Activated naive CD8-positive, alpha-beta T cell treated with anti-CD3 and anti-CD28 coated beads, Interleukin-2, amount 10 ng/mL, durations not matched to agents 7 days and 5 days (primary cell): ENCODE measurements at regions not wholly inside any gene's neighbourhood (a gene's known extent, or its start where the extent isn't known, plus 50 kb on each side); places are given as distances from the start of the nearest gene placed in this dataset.
"Not testable (repeated sequence)": the region's sequence is repeated elsewhere in the genome, so short reads cannot be mapped to it uniquely, and the experiment has no call there.

Experiments
- ATAC-seq: fragments of 150-1000 bp; cut with Tn5 transposase; one replicate; pipeline ENCODE4 v1.10.0; 2021; ENCODE audit warnings: low read depth, moderate library complexity
- POLR2A ChIA-PET: fragments of 350-600 bp; sonication (Branson Sonifier 250); formaldehyde crosslinking; loops from one replicate; lab custom pipeline; 2021; ENCODE audit warnings: antibody characterized with exemption; lab: Charles Lee
- DNase-seq: peaks from one replicate; pipeline ENCODE4 v3.0.0; 2021
- H3K27ac Mint-ChIP-seq: one replicate; pipeline ENCODE4 v1.8.0; 2022; ENCODE audit warnings: mild to moderate bottlenecking, mixed read lengths
- H3K27me3 Mint-ChIP-seq: one replicate; pipeline ENCODE4 v1.8.0; 2022; ENCODE audit warnings: mild to moderate bottlenecking, moderate library complexity, mixed read lengths
- H3K36me3 Mint-ChIP-seq: one replicate; pipeline ENCODE4 v1.8.0; 2021; ENCODE audit warnings: mild to moderate bottlenecking, mixed read lengths
- H3K4me1 Mint-ChIP-seq: one replicate; pipeline ENCODE4 v1.8.0; 2021; ENCODE audit warnings: mixed read lengths
- H3K4me3 Mint-ChIP-seq: one replicate; pipeline ENCODE4 v1.8.0; 2022; ENCODE audit warnings: mild to moderate bottlenecking, moderate library complexity, mixed read lengths
- H3K9me3 Mint-ChIP-seq: one replicate; pipeline ENCODE4 v1.8.0; 2021; ENCODE audit warnings: mixed read lengths

- H3K27ac Mint-ChIP-seq, result no peak overlapping the region
- H3K4me3 Mint-ChIP-seq, result no peak overlapping the region
- peaks cover 2% of the 10 kb centered on the region for H3K4me1 Mint-ChIP-seq
- H3K36me3 Mint-ChIP-seq, result no peaks in the 10 kb centered on the region
- no peaks in the 10 kb centered on the region for H3K9me3 Mint-ChIP-seq
- DNase-seq (no peak), ATAC-seq (no peak)
- peaks cover 7% of the 10 kb centered on the region for H3K27me3 Mint-ChIP-seq
- POLR2A ChIA-PET, result no interaction called here
Measured at GRCh38 chr1:199512037-199512710, 515.3 kb upstream of the NR5A2 start.

DNA sequence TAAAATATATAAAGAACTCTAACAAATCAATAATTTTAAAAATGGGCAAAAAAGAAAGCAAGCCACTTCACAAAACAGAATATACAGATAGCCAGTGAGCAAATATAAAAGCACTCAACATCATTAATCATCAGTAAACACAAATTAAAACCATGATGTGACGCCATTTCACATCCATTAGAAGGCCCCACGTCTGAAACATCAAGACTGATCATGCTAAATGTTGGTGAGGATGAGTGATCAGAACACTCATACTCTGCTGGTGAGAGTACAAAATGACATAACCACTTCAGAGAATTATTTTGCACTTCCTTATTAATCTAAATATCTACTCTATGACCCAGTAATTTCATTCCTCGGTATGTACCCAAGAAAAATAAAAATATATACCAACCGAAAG is 512.2 kb upstream of the NR5A2 start:
- Mint-ChIP-seq H3K4me3 (no peak overlapping the region), H3K9me3 (no peaks in the 10 kb centered on the region), H3K36me3 (no peaks in the 10 kb centered on the region), H3K4me1 (peaks cover under 1% of the 10 kb centered on the region), H3K27ac (no peak overlapping the region), H3K27me3 (peaks cover 7% of the 10 kb centered on the region)
- DNase-seq, result no peak
- ATAC-seq, result no peak
- POLR2A ChIA-PET, result no interaction called here

DNA sequence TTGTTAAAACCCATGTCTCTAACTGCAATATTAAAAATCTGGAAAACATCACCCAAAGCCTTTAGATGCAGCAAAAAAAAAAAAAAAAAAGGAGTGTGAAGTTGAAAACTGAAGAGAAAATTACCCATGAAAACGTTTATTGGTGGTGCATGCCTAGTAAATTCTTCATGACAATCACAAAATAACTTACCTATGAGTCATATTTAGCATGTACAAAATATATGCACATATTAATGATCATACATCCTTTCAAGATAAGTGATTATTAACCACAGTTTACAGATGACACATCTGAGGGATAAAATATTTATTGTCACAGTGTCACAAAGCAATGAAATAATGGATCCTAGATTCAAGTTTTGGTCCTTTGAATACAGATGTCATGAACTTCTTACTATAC is 505.2 kb upstream of the NR5A2 start:
- ATAC-seq, result no peak
- Mint-ChIP-seq H3K36me3 (no peaks in the 10 kb centered on the region), H3K4me1 (no peaks in the 10 kb centered on the region), H3K27me3 (peaks cover 4% of the 10 kb centered on the region), H3K4me3 (no peak overlapping the region), H3K9me3 (no peaks in the 10 kb centered on the region), H3K27ac (no peak overlapping the region)
- POLR2A ChIA-PET, result no interaction called here
- DNase-seq, result no peak

DNA sequence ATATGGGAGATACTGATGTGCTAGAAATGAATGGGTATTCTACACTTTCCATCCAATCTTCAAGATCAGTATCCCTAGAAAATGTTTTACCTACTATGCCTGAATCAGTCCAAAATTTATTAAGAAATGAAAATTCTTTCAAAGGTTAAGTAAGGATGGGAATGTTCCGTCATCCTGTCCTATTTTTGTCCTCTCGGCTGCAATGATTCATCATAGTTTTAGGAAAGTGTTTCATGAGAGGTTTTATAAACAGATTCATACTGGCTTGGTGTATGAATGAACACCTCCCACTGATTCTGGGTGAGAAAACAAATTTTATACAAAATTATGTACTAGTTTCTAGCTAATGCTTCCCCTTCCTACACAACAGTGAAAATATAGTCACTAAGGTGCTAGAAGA is 504.6 kb upstream of the NR5A2 start:
- no peak overlapping the region for H3K27ac Mint-ChIP-seq
- DNase-seq (no peak), ATAC-seq (no peak)
- POLR2A ChIA-PET, result no interaction called here
- H3K27me3 Mint-ChIP-seq, result peaks cover 2% of the 10 kb centered on the region
- no peak overlapping the region for H3K4me3 Mint-ChIP-seq
- H3K9me3 Mint-ChIP-seq, result no peaks in the 10 kb centered on the region
- H3K36me3 Mint-ChIP-seq, result no peaks in the 10 kb centered on the region
- H3K4me1 Mint-ChIP-seq, result no peaks in the 10 kb centered on the region

DNA sequence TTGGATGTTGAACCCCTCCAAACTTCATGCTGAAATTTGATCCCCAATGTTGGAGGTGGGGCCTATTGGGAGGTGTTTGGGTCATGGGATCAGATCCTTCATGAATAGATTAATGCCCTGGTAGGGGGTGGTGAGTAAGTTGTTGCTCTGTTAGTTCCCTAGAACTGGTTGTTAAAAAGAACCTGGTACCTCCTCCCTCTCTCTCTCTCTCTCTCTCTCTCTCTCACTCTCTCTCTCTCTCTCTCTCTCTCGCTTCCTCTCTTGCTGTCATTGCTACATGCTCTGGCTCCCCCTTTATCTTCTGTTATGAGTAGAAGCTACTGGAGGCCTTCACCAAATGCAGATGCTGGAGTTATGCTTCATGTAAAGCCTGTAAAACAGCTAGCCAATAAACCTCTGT is 498.2 kb upstream of the NR5A2 start:
- no peak for ATAC-seq
- Mint-ChIP-seq H3K36me3 (no peaks in the 10 kb centered on the region), H3K27ac (no peak overlapping the region), H3K4me3 (no peak overlapping the region), H3K4me1 (no peaks in the 10 kb centered on the region), H3K9me3 (peaks cover 10% of the 10 kb centered on the region), H3K27me3 (no peaks in the 10 kb centered on the region)
- no peak for DNase-seq
- POLR2A ChIA-PET, result no interaction called here

DNA sequence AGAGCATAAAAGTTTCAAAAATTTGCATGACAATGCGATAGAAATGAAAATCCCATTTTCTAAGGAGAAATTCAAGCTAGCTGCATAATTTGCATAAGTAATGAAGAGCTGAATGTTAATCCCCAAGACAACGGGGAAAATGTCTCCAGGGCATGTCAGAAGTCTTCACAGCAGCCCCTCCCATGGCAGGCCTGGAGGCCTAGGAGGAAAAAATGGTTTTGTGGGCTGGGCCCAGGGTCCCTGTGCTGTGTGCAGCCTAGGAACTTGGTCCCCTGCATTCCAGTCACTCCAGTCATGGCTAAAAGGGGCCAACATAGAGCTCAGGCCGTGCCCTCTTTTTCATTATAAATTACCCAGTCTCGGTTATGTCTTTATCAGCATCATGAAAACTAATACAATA is 494.1 kb upstream of the NR5A2 start:
- H3K4me3 Mint-ChIP-seq, H3K36me3 Mint-ChIP-seq, POLR2A ChIA-PET, DNase-seq, H3K4me1 Mint-ChIP-seq, H3K27ac Mint-ChIP-seq, H3K27me3 Mint-ChIP-seq, ATAC-seq: not testable (repeated sequence)
- peaks cover 14% of the 10 kb centered on the region for H3K9me3 Mint-ChIP-seq

DNA sequence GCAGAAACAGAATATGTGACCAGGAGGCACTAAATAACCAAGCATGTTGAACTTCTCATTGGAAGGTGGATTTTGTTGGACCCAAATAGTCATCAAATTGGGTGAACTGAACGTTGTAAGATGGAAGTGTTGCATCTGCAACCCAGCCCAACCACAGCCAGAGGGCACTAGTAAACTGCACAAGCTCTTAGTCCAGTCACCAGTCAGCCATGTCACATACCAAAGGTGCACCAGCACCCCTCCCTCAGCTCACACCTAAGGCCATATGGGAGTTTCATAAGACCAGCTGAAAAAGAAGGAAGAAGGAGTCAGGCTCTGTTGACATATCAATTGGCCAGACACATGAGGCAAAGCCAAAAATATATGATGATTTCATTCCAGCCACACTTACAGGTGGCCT is 481.7 kb upstream of the NR5A2 start:
- Mint-ChIP-seq H3K4me3 (no peak overlapping the region), H3K9me3 (no peaks in the 10 kb centered on the region), H3K36me3 (no peaks in the 10 kb centered on the region), H3K4me1 (no peaks in the 10 kb centered on the region), H3K27ac (no peak overlapping the region), H3K27me3 (peaks cover 1% of the 10 kb centered on the region)
- POLR2A ChIA-PET, result no interaction called here
- no peak for DNase-seq
- no peak for ATAC-seq

GRCh38 chr1:199546323-199546722 is 481.2 kb upstream of the NR5A2 start:
- Mint-ChIP-seq H3K27me3 (no peaks in the 10 kb centered on the region), H3K4me3 (no peak overlapping the region), H3K4me1 (no peaks in the 10 kb centered on the region), H3K27ac (no peak overlapping the region), H3K36me3 (no peaks in the 10 kb centered on the region), H3K9me3 (no peaks in the 10 kb centered on the region)
- DNase-seq, result no peak
- POLR2A ChIA-PET, result no interaction called here
- ATAC-seq, result no peak

DNA sequence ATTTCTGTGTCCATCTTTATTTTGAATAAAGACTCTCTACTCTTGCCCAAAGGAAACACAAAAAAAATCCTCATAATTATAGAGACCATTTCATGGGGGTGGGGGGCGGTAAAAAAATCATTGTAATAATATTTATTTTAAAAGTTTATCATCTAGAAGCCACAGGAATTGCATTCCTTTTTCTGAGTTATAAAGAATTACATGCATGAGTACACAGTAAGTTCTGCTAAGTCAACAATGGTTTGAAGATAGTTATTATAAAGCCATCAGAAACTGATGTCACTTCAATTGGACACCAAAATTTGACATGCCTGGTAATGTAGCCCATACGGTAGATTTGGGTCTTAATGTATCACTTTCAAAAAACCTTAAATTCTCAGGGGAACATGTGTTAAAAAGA is 478.1 kb upstream of the NR5A2 start:
- DNase-seq, result no peak
- POLR2A ChIA-PET, result no interaction called here
- Mint-ChIP-seq H3K9me3 (no peaks in the 10 kb centered on the region), H3K36me3 (no peaks in the 10 kb centered on the region), H3K27me3 (peaks cover 4% of the 10 kb centered on the region), H3K27ac (no peak overlapping the region), H3K4me1 (no peaks in the 10 kb centered on the region), H3K4me3 (no peak overlapping the region)
- ATAC-seq, result no peak

DNA sequence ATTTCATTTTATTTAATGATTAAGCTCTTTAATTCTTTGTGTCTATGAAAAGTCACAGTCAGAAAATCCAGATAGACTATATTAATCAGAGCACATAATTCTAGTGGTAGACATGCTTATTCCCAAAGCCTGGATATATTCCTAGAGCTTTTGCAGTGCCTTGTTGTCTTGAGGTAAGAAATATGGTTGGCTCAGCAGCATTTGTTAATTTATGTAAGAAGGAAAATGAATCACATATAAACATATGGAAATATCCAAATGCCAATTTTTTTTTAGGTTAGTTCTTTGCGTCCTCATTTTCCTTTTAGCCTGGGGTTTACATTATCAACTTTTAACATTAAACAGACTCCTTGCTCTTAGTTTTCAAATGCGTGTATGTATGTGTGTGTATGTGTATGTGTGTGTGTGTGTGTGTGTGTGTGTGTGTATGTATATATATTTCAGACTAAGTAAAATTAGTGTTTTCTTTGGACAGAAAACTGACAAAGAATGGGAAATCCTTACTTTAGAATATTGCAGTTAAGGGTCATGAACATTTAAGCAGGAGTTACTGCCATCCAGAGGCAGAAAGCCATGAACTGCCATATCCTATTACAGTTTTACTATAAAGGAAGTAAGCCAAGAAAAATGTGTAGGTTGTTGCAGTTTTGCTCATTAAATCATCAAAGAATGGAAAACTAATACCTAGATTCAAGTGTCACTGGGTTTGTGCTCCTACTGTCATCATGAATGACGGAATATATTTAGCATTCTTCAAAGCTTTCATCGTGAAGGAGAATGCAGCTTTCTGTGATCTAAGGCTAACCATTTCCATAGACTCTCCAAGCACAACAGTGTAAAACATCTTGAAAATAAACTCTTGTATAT is 477.1 kb upstream of the NR5A2 start:
- Mint-ChIP-seq H3K27me3 (peaks cover 4% of the 10 kb centered on the region), H3K4me1 (no peaks in the 10 kb centered on the region)
- ATAC-seq, result no peak

GRCh38 chr1:199551967-199552565 is 475.4 kb upstream of the NR5A2 start:
- peaks cover 4% of the 10 kb centered on the region for H3K27me3 Mint-ChIP-seq
- H3K27ac Mint-ChIP-seq, result no peak overlapping the region

More for the DNA sequence above, 477.1 kb upstream of the NR5A2 start:
- no peak for DNase-seq
- no peak overlapping the region for H3K27ac Mint-ChIP-seq
- no peaks in the 10 kb centered on the region for H3K36me3 Mint-ChIP-seq
- H3K9me3 Mint-ChIP-seq, result no peaks in the 10 kb centered on the region
- H3K4me3 Mint-ChIP-seq, result no peak overlapping the region
- POLR2A ChIA-PET, result no interaction called here

GRCh38 chr1:199553104-199553503 is 474.4 kb upstream of the NR5A2 start:
- H3K9me3 Mint-ChIP-seq, result no peaks in the 10 kb centered on the region
- no peak overlapping the region for H3K4me3 Mint-ChIP-seq
- H3K27ac Mint-ChIP-seq, result no peak overlapping the region
- POLR2A ChIA-PET, result interaction anchor here (0.6 kb wide), 1 partner anchor 101 kb away, joined by 5 read pairs; no protein-coding TSS in a partner anchor
- H3K27me3 Mint-ChIP-seq, result peaks cover 4% of the 10 kb centered on the region
- DNase-seq (no peak), ATAC-seq (no peak)
- H3K4me1 Mint-ChIP-seq, result no peaks in the 10 kb centered on the region
- H3K36me3 Mint-ChIP-seq, result no peaks in the 10 kb centered on the region

More at GRCh38 chr1:199551967-199552565, 475.4 kb upstream of the NR5A2 start:
- H3K36me3 Mint-ChIP-seq, result no peaks in the 10 kb centered on the region
- POLR2A ChIA-PET, result no interaction called here
- DNase-seq (no peak), ATAC-seq (no peak)
- no peaks in the 10 kb centered on the region for H3K4me1 Mint-ChIP-seq
- H3K9me3 Mint-ChIP-seq, result no peaks in the 10 kb centered on the region
- no peak overlapping the region for H3K4me3 Mint-ChIP-seq

- POLR2A ChIA-PET, result no interaction called here
- ATAC-seq, result no peak
- Mint-ChIP-seq H3K4me1 (no peaks in the 10 kb centered on the region), H3K4me3 (no peak overlapping the region), H3K27me3 (peaks cover 25% of the 10 kb centered on the region), H3K9me3 (no peaks in the 10 kb centered on the region), H3K36me3 (no peaks in the 10 kb centered on the region), H3K27ac (no peak overlapping the region)
- DNase-seq, result no peak
Measured at GRCh38 chr1:199561334-199561733, 466.2 kb upstream of the NR5A2 start.

- H3K4me3 Mint-ChIP-seq, result no peak overlapping the region
- ATAC-seq, result no peak
- DNase-seq, result no peak
- no peaks in the 10 kb centered on the region for H3K36me3 Mint-ChIP-seq
- peaks cover 18% of the 10 kb centered on the region for H3K27me3 Mint-ChIP-seq
- POLR2A ChIA-PET, result no interaction called here
- H3K9me3 Mint-ChIP-seq, result no peaks in the 10 kb centered on the region
- no peak overlapping the region for H3K27ac Mint-ChIP-seq
- no peaks in the 10 kb centered on the region for H3K4me1 Mint-ChIP-seq
Measured at GRCh38 chr1:199573047-199573446, 454.5 kb upstream of the NR5A2 start.
